Stomach (tissue), 8 donors: ENCODE measurements at regions not wholly inside any gene's neighbourhood (a gene's known extent, or its start where the extent isn't known, plus 50 kb on each side); places are given as distances from the start of the nearest gene placed in this dataset.

Experiments used
- DNase-seq, 2 donors: peaks; one replicate each; pipeline versions ENCODE4 v3.0.0 to v3.0.0-alpha.2; 2013 to 2019
- H3K27ac ChIP-seq, 5 donors: fragments of 200-600 bp in 4 of 5; sonication (generic) in 4 of 5; one replicate each; pipeline ENCODE4 v1.5.1; 2013 to 2019; ENCODE audit warnings: mild to moderate bottlenecking in 1 of 5, moderate library complexity in 1 of 5
- H3K27me3 ChIP-seq, 3 donors: fragments of 200-600 bp; sonication (generic); one replicate each; pipeline ENCODE4 v1.5.1; 2017 to 2019; ENCODE audit warnings: mixed run types in 1 of 3
- H3K36me3 ChIP-seq, 4 donors: fragments of 200-600 bp; sonication (generic); 1 replicate in 3 of 4; 2 replicates in 1 of 4; pipeline ENCODE4 v1.5.1; 2016 to 2019
- H3K4me1 ChIP-seq, 4 donors: fragments of 200-600 bp; sonication (generic); one replicate each; pipeline ENCODE4 v1.5.1; 2016 to 2019
- H3K4me3 ChIP-seq, 4 donors: fragments of 200-600 bp; sonication (generic) in 3 of 4; one replicate each; pipeline ENCODE4 v1.5.1; 2016 to 2019; ENCODE audit warnings: mild to moderate bottlenecking in 1 of 4
- H3K9me3 ChIP-seq, 4 donors: fragments of 200-600 bp; sonication (generic); one replicate each; pipeline ENCODE4 v1.5.1; 2016 to 2019
- EP300 ChIP-seq: sonication (generic); formaldehyde crosslinking; IDR thresholded peaks from one replicate; pipeline ENCODE4 v1.6.1; 2017; ENCODE audit warnings: antibody characterized with exemption
- POLR2A ChIP-seq, 4 donors: fragments of 450-650 bp; IDR thresholded peaks; one replicate each; pipeline ENCODE4 v1.6.1; 2016; ENCODE audit warnings: antibody characterized with exemption in 4 of 4, control low read depth in 2 of 4, mild to moderate bottlenecking in 1 of 4, moderate library complexity in 1 of 4
- POLR2AphosphoS5 ChIP-seq, 3 donors: sonication (generic); formaldehyde crosslinking; IDR thresholded peaks; one replicate each; pipeline ENCODE4 v1.6.1; 2016; ENCODE audit warnings: antibody characterized with exemption in 3 of 3
- WGBS, 5 donors: extraction: QIAGEN DNeasy Blood & Tissue Kit in 3 of 5; methylation state at CpG; one replicate each; pipeline versions ENCODE4 v1.1.5 to v1.1.7; 2013 to 2018; 5-methylcytosine and 5-hydroxymethylcytosine counted together
- intact Hi-C: fragments of 100-400 bp; cut with DNase I; formaldehyde crosslinking; loops from one replicate; pipeline ENCODE4 v1.15.1; 2023; ENCODE audit warnings: low total_unique reads
- TF ChIP-seq, protein P1 (sequence below), 7 experiments: fragments of 450-650 bp in 4 of 7; fragments of 200-600 bp in 3 of 7; sonication (generic) in 3 of 7; IDR thresholded peaks; one replicate each; pipeline ENCODE4 v1.5.1; 2016 to 2019; ENCODE audit warnings: antibody characterized with exemption in 7 of 7, control low read depth in 2 of 7, mild to moderate bottlenecking in 1 of 7
- donor health status: healthy with polysubstance abuse.
- donor health status: Bipolar disorder and iron deficiency.
- donor health status: healthy.

DNA sequence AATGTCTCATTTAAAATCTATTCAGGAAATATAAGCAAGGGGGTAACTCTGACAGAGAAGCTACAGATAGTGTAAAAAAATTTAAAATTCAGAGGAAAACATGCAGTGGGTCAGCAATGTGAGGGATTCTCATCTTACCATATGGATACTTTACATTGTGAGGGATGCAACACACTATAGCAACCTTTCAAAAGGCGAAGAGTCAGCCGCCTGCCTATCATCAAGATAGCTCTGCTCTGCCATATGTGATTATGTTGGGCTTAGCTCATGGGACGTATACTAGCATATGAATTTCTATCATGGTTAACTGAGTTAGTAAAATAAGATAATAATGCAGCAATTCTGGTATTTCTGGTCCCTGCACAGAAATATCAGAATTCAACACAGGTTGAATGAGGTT is 130.9 kb downstream of the MAP3K7 start:
- 69 to 77% (median 71%) methylated on average over 3 of the region's 3 CpGs for WGBS, 5 donors
- no peak for TF ChIP-seq POLR2AphosphoS5 (IDR thresholded peaks at IDR 0.05)
- TF ChIP-seq, protein P1, sequence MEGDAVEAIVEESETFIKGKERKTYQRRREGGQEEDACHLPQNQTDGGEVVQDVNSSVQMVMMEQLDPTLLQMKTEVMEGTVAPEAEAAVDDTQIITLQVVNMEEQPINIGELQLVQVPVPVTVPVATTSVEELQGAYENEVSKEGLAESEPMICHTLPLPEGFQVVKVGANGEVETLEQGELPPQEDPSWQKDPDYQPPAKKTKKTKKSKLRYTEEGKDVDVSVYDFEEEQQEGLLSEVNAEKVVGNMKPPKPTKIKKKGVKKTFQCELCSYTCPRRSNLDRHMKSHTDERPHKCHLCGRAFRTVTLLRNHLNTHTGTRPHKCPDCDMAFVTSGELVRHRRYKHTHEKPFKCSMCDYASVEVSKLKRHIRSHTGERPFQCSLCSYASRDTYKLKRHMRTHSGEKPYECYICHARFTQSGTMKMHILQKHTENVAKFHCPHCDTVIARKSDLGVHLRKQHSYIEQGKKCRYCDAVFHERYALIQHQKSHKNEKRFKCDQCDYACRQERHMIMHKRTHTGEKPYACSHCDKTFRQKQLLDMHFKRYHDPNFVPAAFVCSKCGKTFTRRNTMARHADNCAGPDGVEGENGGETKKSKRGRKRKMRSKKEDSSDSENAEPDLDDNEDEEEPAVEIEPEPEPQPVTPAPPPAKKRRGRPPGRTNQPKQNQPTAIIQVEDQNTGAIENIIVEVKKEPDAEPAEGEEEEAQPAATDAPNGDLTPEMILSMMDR (IDR thresholded peaks at IDR 0.05) = no peak
- no peak for TF ChIP-seq POLR2A (IDR thresholded peaks at IDR 0.05)
- no peak for TF ChIP-seq EP300
- Histone ChIP-seq H3K9me3 (no peaks in the 10 kb centered on the region), H3K4me3 (no peak overlapping the region), H3K27me3 (no peaks in the 10 kb centered on the region), H3K27ac (no peak overlapping the region), H3K4me1 (no peaks in the 10 kb centered on the region), H3K36me3 (no peaks in the 10 kb centered on the region)
- no peak for DNase-seq
- intact Hi-C loops = no loop called here

- no peak overlapping the region for H3K27ac ChIP-seq
- DNase-seq = no peak
- H3K9me3 ChIP-seq = no peaks in the 10 kb centered on the region
- no peaks in the 10 kb centered on the region for H3K36me3 ChIP-seq
- no peaks in the 10 kb centered on the region for H3K4me1 ChIP-seq
- H3K27me3 ChIP-seq = no peaks in the 10 kb centered on the region
- intact Hi-C loops = no loop called here
- H3K4me3 ChIP-seq = no peak overlapping the region
- TF ChIP-seq POLR2AphosphoS5 (IDR thresholded peaks at IDR 0.05) (no peak), EP300 (no peak), POLR2A (IDR thresholded peaks at IDR 0.05) (no peak)
- TF ChIP-seq, protein P1 (IDR thresholded peaks at IDR 0.05) = no peak
- 70 to 85% (median 81%) methylated on average over 7 of the region's 7 CpGs for WGBS, 5 donors
Observed at GRCh38 chr6:90454836-90455427, 131.9 kb downstream of the MAP3K7 start.

GRCh38 chr6:90450268-90450953 is 136.5 kb downstream of the MAP3K7 start:
- no peaks in the 10 kb centered on the region for H3K36me3 ChIP-seq
- DNase-seq = no peak
- WGBS, 5 donors = 33 to 45% (median 40%) methylated on average over 4 of the region's 4 CpGs
- H3K27me3 ChIP-seq = no peaks in the 10 kb centered on the region
- H3K9me3 ChIP-seq = no peaks in the 10 kb centered on the region
- no peaks in the 10 kb centered on the region for H3K4me1 ChIP-seq
- intact Hi-C loops = no loop called here
- no peak overlapping the region for H3K4me3 ChIP-seq
- H3K27ac ChIP-seq = no peak overlapping the region
- no peak for TF ChIP-seq EP300
- no peak for TF ChIP-seq POLR2A (IDR thresholded peaks at IDR 0.05)
- no peak for TF ChIP-seq POLR2AphosphoS5 (IDR thresholded peaks at IDR 0.05)
- TF ChIP-seq, protein P1 (IDR thresholded peaks at IDR 0.05) = no peak

- TF ChIP-seq POLR2A (IDR thresholded peaks at IDR 0.05) = no peak
- TF ChIP-seq POLR2AphosphoS5 (IDR thresholded peaks at IDR 0.05) = no peak
- TF ChIP-seq EP300 = no peak
- TF ChIP-seq, protein P1 (IDR thresholded peaks at IDR 0.05) = no peak
- H3K27me3 ChIP-seq = no peaks in the 10 kb centered on the region
- H3K27ac ChIP-seq = no peak overlapping the region
- DNase-seq = no peak
- no peaks in the 10 kb centered on the region for H3K9me3 ChIP-seq
- 86 to 92% (median 91%) methylated on average over 5 of the region's 5 CpGs for WGBS, 5 donors
- H3K4me1 ChIP-seq = no peaks in the 10 kb centered on the region
- no peaks in the 10 kb centered on the region for H3K36me3 ChIP-seq
- intact Hi-C loops = no loop called here
- no peak overlapping the region for H3K4me3 ChIP-seq
Observed at GRCh38 chr6:90449311-90449710, 137.6 kb downstream of the MAP3K7 start.
